Stimulated activated naive CD4-positive, alpha-beta T cell treated with Interleukin-2 at 50 U/mL for 16 hours (primary cell): ENCODE measurements at regions not wholly inside any gene's neighbourhood (a gene's known extent, or its start where the extent isn't known, plus 50 kb on each side); places are given as distances from the start of the nearest gene placed in this dataset.

ENCODE experiments used
- DNase-seq: peaks from one replicate; lab custom pipeline; 2025; lab: John Stamatoyannopoulos, UW

DNA sequence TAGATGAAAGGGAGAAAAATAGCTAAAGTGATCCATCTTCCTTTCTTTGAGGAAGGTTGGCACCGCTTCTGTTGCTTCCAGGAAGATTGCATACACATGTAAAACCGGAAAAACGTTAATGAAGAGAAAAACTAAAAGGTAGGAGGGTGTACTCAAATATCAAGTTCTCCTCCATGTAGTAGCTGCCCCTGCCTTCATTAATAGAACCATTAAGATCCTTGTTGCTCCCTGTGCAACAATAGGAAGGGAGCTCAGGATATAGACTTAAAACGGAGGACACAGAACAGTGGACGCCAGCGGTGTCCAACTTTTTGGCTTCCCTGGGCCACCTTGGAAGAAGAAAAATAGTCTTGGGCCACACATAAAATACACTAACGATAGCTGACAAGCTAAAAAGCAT, 118.9 kb downstream of the TMEM174 start:
- DNase-seq, result no peak

DNA sequence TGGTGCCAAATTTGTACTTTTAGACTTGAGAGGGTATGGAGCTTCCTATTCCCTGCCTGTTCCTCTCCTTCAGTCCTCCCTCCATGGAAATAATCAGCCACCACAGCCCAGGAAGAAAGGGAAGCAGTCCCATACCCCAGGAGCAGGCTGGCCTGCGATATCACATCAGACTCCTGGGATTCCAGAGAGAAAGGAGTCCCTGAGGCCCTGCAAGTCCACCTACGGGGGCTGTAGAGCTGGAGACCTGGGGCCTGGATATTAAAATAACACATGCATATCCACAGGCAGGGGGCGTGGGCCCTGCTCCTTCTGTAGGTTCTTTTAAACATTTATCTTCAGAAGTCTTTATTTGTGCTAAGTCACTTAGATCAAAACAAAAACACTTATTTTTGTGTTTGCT, 117.2 kb downstream of the TMEM174 start:
- no peak for DNase-seq

DNA sequence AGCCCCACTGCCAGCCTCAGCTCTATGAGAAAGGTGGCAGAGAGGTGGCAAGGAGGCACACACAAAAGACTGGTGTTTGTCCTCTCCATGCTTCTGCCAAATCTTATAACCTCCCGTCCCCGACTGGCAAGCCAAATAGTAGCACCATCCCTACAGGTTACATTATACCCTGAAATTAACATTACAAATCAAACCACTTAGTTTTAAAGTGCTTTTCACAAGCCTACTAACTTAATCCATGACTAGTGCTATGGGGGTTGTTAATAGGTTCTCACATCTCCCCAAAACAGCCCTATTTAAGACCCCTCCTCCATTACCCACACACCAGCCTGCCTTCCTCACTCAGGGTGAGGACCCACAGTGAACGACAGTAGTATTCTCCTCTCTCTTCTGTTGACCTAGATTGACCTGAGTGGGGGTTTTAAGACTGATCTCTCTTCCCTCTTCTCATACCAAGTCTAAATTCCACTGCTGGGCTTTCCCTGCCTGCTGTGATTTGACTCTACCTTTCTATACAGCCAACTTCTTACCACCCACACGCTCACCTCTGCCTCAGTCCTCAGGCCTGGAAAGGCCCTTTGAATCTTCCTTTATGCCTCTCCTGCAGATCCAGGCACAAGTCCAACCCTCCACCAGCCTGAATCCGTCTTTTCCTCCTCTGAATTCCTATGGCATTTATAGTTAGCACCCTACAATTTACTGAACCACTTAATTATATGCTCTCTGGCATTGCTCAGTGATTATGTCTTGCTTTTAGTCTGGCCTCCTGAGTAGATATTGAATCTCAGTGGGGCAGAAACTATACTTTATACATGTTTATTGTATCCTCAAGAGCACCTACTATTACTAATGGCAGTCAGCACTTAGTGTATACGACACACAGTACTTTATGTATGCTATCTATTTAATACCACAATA, 116.1 kb downstream of the TMEM174 start:
- no peak for DNase-seq

DNA sequence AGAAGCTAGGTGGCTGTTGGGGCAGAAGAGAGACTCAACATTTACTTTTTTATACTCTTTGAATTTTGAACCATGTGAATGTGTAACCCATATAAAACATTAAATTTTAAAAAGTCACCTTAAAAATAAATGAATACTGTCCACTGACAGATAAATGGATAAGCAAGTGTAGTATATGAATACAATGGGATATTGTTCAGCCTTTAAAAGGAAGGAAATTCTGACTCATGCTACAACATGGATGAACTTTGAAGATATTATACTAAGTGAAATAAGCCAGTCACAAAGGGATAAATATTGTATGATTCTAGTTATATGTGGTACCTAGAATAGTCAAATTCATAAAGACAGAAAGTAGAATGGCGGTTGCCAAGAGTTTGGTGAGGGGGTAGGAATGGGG, 113.9 kb downstream of the TMEM174 start:
- no peak for DNase-seq

DNA sequence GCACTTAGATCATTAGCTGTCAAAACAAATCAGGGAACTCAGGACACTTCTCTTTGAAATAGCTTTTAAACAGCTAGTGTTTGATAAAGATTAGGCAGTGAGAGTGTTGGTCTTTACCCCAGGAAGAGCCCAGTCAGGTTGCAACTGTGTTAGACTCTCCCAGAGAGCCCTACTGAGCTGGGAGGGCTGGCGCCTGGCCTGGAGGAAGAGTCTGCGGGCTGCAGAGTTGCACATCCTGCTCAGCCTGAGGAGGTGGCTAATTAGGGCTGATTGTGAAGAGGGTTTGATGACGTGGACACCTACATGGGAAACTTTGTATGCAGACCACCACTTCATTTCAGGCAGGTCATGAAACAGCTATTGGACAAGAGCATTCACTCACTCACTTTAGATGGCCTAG, 112.0 kb downstream of the TMEM174 start:
- no peak for DNase-seq

DNA sequence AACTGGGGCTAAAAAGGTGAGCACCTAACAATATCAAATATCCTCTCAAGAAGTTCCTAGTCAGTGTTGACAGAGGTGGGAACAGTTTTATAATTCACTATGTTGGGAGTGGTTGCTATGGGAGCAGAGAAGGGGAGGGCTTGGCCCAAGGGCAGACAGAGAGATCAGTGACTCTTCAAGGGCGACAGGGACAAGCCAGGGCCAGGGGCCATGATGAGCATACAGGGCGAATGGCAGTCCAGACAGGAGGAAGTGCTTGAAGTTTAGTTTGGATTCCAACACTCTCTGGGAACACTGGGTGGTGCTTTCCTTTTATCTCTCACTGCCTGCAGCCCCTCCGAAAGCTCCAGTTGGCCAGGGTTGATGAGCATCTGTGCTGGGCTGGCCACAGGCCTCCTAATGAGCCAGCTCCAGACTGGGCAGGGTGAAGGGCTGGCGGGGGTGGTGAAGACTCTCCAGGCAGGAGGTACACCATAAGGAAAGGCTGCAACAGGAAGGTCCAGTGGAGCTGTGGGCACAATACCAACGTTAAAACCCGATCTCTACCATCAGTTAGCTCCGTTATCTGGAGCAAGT, 111.3 kb downstream of the TMEM174 start:
- no peak for DNase-seq

DNA sequence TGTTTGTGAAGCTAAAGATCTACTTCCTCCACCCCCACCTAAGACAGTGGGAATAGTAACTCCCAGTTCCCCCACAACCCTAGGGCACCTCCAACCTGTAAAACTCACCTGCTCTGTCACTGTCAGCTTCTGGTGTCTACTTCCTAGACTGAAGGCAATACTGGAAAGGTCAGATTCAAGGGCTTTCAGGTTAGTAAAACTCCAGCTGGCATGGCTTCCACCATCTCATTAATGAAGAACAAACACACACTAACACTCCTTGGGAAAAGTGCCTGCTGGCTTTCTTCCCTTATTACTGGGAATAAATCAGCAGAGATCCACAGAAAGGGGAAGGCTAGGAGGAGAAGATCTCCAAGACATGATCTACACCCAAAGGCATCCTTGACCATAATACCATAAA, 109.9 kb downstream of the TMEM174 start:
- no peak for DNase-seq

DNA sequence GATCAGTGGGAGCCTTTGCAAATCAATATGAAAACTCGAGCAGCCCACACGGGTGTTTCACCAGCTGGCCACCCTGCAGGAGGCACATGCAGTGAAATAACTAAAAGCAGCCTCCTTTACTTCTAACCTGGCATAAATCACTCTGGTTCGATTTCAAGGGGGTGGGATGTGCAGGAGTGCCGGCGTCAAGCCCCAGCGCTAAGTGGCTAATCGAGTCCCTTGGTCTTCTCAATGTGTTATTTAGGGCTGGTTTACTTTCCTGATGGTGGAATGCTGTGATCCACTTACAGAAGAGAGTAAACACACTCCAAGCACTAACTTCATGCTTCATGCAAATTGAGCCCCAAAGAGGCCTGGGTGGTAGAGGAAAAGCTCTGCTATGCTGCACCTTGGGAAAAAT, 109.4 kb downstream of the TMEM174 start:
- DNase-seq, result no peak

DNA sequence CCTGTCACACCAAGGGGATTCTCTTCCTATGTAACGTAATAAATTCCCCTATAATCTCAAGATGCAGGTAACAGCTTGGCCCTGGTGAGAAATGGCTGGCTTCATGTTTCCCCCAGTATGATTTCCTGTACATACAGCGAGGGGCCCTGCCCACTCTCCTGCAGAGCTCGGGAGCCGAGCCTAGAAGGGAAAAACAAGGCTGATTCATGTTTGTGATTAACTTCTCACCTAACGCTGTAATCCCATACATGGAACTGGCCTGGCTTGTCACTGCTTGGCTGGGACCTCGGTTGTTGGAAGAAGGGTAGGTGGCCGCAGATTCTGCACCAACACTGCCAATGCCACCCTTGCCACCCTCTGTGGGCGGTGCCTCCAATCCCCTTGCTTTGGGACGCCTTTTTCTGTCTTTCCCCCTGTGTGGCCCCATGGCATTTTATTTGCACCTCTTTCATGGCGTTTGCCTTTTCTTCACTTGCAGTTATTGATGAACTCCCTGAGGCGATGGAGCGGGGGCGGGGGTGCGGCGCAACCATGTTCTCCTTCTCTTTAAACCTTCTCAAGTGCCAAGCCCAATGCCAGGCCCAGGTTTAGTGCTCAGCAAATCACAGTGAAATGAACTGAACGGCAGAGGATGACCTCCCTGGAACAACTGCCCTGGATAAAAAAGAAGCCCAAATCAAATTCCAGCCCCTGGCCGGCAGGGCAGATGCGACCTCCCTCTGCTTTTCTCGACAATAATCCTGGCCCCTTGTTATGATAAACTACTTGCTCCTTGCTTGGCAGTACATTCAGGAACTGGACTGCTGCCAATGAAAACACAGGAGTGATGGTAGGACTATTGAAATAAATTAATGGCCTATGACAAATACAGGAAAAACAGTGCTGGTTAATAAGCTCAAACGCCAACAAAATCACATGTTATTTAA, 108.1 kb downstream of the TMEM174 start:
- no peak for DNase-seq

DNA sequence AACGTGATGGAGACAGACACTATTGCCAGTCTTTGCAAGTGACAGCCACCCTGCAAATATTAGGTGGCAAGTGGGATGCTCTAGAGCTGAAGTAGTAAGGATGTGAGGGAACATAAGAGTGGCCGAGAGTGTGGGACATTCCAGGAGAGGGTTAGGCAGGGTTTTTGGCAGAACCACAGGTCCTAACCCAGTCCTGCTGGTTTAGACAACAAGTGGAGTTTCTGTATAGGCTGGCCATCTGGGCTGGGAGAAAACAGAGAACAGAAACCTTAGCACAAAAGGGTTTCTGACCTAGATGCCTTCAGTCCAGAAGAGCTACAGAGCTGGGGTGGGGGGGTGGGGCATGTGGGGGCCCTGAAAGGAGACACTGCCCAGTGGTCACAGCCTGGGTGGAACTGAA, 107.4 kb downstream of the TMEM174 start:
- no peak for DNase-seq

DNA sequence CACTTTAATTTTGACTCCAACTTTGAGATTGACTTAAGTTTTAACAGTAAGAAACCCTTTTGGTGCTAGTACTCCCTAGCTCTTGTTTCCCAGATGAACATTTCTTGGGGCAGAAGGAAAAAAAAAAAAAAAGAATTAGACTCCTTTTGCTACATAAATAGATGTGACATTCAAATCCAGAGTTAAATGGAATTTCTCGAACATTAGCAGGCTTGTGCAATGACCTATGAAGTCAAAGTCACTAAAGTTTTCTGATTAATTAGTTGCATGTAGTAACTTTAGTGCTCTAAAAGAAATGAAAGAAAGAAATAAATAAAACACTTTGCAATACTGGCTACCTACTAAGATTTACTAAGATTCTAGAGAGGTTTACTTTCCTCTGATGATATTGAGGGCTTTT, 106.8 kb downstream of the TMEM174 start:
- no peak for DNase-seq

DNA sequence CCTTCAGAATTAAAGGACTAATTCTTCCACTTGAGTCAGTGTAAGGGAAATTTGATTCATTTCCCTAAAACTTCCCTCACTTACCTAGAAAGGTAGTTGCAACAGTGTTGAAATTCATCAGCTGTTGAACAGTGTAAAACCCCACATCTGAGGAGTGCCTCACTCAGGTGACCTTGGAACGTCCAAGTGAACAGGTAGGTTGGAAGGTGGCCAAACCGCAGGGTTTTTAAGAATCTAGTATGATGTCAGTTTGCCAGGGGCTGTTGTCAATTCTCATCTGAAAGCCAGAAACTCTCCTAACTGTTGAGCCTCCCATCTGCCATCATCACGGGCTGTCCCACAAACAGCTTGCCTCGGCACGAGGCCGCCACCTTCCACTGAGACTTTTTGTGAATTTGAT, 105.7 kb downstream of the TMEM174 start:
- no peak for DNase-seq

DNA sequence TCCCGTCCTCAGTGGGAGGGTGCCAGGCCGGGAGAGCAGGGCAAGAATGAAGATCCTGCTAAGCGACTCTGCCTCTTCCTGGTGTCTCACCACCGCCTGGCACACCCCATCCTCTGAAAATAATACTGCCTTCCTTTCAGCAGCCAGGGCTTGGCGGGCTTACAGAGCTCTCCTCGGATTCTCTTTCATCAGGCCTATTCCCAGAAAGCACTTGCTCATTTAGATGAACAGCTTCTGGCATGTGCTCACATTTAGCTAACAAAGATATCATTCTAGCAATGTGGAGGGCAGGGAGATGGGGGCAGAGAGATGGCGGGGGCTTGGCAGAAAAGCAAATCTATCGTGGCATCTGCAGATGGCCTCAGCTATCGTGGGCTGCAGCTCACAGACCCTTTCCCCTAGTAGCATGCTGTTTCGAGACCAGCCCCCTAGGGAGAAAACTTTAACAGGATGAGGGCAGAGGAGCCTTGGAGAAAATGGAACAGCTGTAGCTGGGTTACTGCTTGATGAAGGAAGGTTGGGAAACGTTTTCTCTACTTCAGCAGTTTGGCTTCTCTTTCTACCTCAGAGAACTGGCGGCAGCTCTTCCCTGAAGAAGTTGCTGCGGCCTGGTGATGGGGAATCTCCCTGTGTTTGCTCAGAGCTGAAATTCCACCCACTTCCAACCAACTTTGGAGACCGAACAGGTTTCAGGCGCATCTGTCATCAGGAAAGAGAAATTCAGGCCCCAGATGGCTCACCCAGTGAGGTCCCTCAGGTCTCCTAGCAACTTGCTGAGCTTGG, 102.1 kb downstream of the TMEM174 start:
- no peak for DNase-seq

DNA sequence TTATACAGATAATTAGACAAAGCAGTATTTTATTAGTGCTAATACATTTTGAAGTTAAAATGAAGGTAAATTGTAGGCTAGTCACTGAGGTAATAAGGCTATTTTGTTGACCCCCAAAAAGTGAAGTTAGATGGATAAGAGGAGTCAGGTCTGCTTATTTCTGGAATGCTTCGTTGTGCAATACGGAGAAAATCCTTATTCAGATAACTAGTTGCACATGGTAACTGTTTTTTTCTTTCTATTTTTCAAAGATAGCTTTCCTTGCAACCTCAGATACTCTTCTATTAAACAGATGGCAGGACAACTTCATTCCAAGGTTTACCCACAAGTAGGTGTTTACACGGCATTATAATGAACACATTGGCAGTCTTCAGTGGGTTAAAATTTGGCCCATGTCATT, 101.1 kb downstream of the TMEM174 start:
- no peak for DNase-seq

DNA sequence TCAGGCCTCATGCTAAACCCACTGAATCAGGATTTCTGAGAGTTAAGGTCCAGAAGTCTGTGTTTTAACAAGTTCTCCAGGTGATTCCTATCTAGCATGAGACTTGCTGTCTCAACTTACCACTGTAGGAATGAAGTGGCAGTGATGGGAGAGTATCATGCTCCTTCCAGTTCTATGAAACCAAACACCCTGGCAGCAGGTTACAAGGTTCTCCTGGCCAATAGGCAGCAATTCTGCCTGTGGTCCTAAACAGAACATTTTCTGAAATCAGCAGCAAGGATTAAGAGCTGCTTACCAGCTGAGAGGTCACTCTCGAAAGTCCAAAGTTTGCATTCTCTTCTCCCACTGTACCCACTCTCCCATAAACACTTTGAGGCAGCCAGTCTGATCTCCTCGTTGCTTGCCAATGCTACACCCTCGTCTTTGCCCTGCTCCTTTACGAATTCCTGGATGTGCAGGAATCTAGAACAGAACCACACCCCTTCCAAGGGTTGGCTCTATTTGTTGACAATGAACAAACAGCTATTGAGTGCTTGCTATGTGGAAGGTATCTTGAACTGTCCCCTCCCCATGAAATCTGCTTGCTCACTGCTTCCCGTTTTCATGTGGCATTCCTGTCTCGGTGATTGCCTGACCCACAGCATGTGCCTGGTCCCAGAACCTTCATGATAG, 100.5 kb downstream of the TMEM174 start:
- no peak for DNase-seq

DNA sequence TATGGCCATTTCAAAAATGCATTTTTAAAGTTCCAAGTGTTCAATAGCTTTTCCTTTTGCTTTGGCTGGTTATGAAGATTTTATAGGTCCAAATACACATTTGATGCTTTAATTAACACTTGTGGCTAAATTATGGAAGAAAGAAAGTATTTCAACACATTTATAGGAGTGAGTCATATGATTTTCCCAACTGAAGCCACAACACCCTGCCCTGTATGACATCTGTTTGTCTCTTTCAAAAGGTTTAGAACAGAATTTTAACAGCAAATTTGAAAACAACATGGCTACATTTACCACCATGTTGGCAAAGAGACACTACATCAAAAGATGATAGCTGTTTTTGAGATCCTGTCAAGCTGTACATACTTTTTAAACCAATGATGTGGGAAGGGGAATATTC, 99.4 kb downstream of the TMEM174 start:
- DNase-seq, result no peak

DNA sequence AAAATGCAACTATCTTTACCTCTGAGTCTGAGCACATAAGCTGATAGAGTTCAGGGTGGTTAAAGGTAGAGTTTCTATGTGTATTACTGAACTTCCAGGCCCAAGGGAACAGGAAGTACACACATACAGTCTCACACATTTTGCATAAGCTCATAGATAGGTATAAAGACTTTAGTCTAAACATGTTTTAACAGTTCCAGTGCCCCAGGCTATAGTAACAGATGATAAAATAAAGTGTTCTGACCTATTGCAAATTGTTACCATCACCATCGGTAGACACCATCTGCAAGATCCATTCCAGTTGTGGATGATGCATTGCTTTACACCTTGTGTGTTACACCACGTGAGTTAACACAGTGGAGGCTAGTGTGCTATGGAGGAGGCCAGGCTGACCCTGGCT, 95.8 kb downstream of the TMEM174 start:
- no peak for DNase-seq

DNA sequence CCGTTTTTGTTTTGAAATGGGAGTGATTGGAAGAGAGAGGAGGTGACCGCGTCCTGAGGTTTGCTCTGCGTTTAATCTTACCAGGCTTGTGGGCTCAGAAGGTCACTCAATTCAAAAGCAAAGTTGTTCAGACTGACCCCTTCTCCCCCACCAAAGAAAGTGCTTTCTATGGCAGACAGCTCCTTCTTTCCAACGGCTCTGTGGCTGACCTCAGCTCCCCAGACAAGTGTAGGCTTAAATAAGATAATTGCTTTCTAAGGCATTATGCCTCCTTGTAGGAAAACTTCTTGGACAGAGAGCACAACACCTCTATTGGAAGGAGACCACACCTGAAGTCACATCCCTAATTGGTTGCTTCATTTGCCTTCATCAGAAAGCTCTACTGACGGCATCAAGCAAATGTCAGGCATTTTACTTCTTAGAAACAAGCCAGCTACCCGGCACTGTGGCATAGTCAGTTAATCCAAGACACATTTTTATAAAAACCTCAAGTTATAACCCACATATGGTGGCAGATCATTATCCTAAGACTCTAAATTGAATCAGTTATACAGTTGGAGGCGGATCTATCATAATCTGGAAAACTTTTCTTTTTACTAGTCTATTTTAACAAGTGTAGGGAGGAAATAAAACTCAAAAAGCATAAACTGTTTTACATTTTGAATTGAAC, 94.9 kb downstream of the TMEM174 start:
- no peak for DNase-seq

DNA sequence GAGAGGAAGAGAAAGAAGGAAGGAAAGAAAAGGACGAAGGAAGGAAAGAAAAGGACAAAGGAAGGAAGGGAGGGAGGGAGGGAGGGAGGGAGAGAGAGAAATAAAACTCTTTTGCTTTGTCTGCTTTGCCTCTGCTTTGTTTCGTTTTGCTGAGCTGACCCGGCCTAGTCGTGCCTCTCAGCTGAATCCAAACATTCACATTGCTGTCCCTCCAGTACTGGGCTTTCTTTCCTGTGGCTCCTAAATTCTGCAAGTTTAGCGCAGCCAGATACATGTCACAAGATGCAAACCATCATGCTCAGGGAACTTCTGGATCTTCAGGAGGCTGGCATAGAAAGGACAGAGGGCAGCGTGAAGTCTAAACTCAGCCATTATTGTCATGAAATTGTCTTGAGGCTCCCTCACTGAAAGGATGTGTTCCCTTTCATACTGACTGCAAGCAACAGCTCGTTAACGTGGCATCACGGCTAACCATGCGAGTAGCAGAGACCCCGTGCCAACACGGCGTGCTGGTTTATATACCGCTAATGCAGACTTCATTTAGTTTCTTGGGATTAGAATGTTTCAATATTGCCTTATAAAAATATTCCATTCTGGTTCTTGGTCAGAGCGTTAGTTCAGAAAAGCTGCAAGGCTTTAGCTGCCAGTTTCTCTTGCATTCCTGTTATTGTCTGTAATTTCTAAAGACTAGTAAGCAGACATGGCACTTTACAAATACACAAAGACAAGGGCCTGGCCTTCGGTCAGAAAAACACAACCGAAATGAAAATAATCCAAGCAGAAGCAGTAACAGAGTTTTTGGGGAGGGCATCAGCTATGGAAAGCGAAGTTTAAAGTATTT, 94.2 kb downstream of the TMEM174 start:
- DNase-seq, result no peak
